Neural cell (in vitro differentiated cells): ENCODE measurements at regions not wholly inside any gene's neighbourhood (a gene's known extent, or its start where the extent isn't known, plus 50 kb on each side); places are given as distances from the start of the nearest gene placed in this dataset.

Experiments used
- H2AFZ ChIP-seq: fragments of 200-600, 300-800 bp; sonication (generic), shearing (Covaris generic); 2 replicates; pipeline ENCODE4 v1.6.0; 2014; ENCODE audit warnings: low read depth, mild to moderate bottlenecking, antibody characterized with exemption, low read length, moderate library complexity
- H3F3A ChIP-seq: fragments of 200-600 bp; shearing (Covaris generic); 2 replicates; pipeline ENCODE4 v1.6.1; 2016; ENCODE audit warnings: mild to moderate bottlenecking, moderate library complexity, mixed read lengths, antibody characterized with exemption, low read length; ENCODE audit not compliant: insufficient read depth, poor library complexity, severe bottlenecking
- H3K27ac ChIP-seq: fragments of 200-600, 300-800 bp; sonication (generic), shearing (Covaris generic); 2 replicates; pipeline ENCODE4 v1.5.1; 2014; ENCODE audit warnings: mild to moderate bottlenecking, low read length, moderate library complexity
- H3K27me3 ChIP-seq: fragments of 300-800, 200-600 bp; sonication (generic), shearing (Covaris generic); 2 replicates; pipeline ENCODE4 v1.6.0; 2014; ENCODE audit warnings: mild to moderate bottlenecking, low read depth, low read length, moderate library complexity; ENCODE audit not compliant: insufficient read depth
- H3K36me3 ChIP-seq: fragments of 300-800, 200-600 bp; sonication (generic), shearing (Covaris generic); 2 replicates; pipeline ENCODE4 v1.5.1; 2014; ENCODE audit warnings: mild to moderate bottlenecking, antibody characterized with exemption, low read length, moderate library complexity; ENCODE audit not compliant: insufficient read depth
- H3K4me2 ChIP-seq: fragments of 300-800, 200-600 bp; sonication (generic), shearing (Covaris generic); 2 replicates; pipeline ENCODE4 v1.6.0; 2014; ENCODE audit warnings: mild to moderate bottlenecking, low read length
- H3K4me3 ChIP-seq: fragments of 300-800, 200-600 bp; sonication (generic), shearing (Covaris generic); 2 replicates; pipeline ENCODE4 v1.5.1; 2014; ENCODE audit warnings: mild to moderate bottlenecking, low read length, moderate library complexity
- H3K79me2 ChIP-seq: fragments of 200-600 bp; shearing (Covaris generic); replicated peaks from 2 replicates; pipeline ENCODE4 v1.6.0; 2014; ENCODE audit warnings: mild to moderate bottlenecking, low read length, moderate library complexity; ENCODE audit not compliant: insufficient read depth
- H3K9ac ChIP-seq: fragments of 300-800, 200-600 bp; sonication (generic), shearing (Covaris generic); 2 replicates; pipeline ENCODE4 v1.6.1; 2016; ENCODE audit warnings: mild to moderate bottlenecking, low read length, mixed read lengths
- H3K9me2 ChIP-seq: fragments of 200-600 bp; shearing (Covaris generic); 2 replicates; pipeline ENCODE4 v1.6.1; 2016; ENCODE audit warnings: mild to moderate bottlenecking, low read length, mixed read lengths; ENCODE audit not compliant: insufficient read depth
- H3K9me3 ChIP-seq: fragments of 200-600, 300-800 bp; sonication (generic), shearing (Covaris generic); 2 replicates; pipeline ENCODE4 v1.6.1; 2016; ENCODE audit warnings: mild to moderate bottlenecking, mixed run types, low read length, moderate library complexity, mixed read lengths
- H4K20me1 ChIP-seq: fragments of 200-600 bp; shearing (Covaris generic); 2 replicates; pipeline ENCODE4 v1.6.1; 2016; ENCODE audit warnings: mild to moderate bottlenecking, mixed run types; ENCODE audit not compliant: insufficient read depth
- CTCF ChIP-seq: fragments of 450-650 bp; IDR thresholded peaks from 2 replicates; pipeline ENCODE4 v1.5.1; 2014; ENCODE audit warnings: antibody characterized with exemption, mild to moderate bottlenecking, moderate library complexity; ENCODE audit not compliant: poor library complexity, severe bottlenecking
- EP300 ChIP-seq: fragments of 450-650 bp; conservative IDR thresholded peaks from 2 replicates; pipeline ENCODE4 v1.6.1; 2014; ENCODE audit warnings: antibody characterized with exemption, mild to moderate bottlenecking, moderate library complexity; ENCODE audit not compliant: poor library complexity, severe bottlenecking
- EZH2 ChIP-seq: fragments of 200-600, 300-800 bp; shearing (Covaris generic), sonication (generic); IDR thresholded peaks from 2 replicates; pipeline ENCODE4 v1.6.1; 2014; ENCODE audit warnings: antibody characterized with exemption, low read length, borderline replicate concordance, mild to moderate bottlenecking; ENCODE audit not compliant: insufficient read depth, poor library complexity, severe bottlenecking
- MXI1 ChIP-seq: fragments of 450-650 bp; conservative IDR thresholded peaks from 2 replicates; pipeline ENCODE4 v1.6.1; 2014; ENCODE audit warnings: antibody characterized with exemption, mild to moderate bottlenecking; ENCODE audit not compliant: poor library complexity, severe bottlenecking
- POLR2AphosphoS5 ChIP-seq: IDR thresholded peaks from 2 replicates; pipeline ENCODE4 v1.6.1; 2012
- RAD21 ChIP-seq: fragments of 450-650 bp; conservative IDR thresholded peaks from 2 replicates; pipeline ENCODE4 v1.6.1; 2014; ENCODE audit warnings: antibody characterized with exemption, mild to moderate bottlenecking, moderate library complexity
- REST ChIP-seq: IDR thresholded peaks from 2 replicates; pipeline ENCODE4 v1.6.1; 2012; ENCODE audit warnings: borderline replicate concordance
- SMC3 ChIP-seq: fragments of 450-650 bp; conservative IDR thresholded peaks from 2 replicates; pipeline ENCODE4 v1.6.1; 2014; ENCODE audit warnings: antibody characterized with exemption, mild to moderate bottlenecking, moderate library complexity; ENCODE audit not compliant: poor library complexity
- TAF1 ChIP-seq: IDR thresholded peaks from 2 replicates; pipeline ENCODE4 v1.6.1; 2012; ENCODE audit warnings: low read depth

- no peaks in the 10 kb centered on the region for H3K27me3 ChIP-seq
- no peaks in the 10 kb centered on the region for H3F3A ChIP-seq
- no peaks in the 10 kb centered on the region for H4K20me1 ChIP-seq
- TF ChIP-seq POLR2AphosphoS5 = no peak
- TF ChIP-seq MXI1 = no peak
- no peak overlapping the region for H3K4me2 ChIP-seq
- no peak overlapping the region for H3K9ac ChIP-seq
- H3K27ac ChIP-seq = no peak overlapping the region
- H3K4me3 ChIP-seq = no peak overlapping the region
- H2AFZ ChIP-seq = no peak overlapping the region
- no peaks in the 10 kb centered on the region for H3K9me2 ChIP-seq
- no peaks in the 10 kb centered on the region for H3K79me2 ChIP-seq
- H3K9me3 ChIP-seq = no peaks in the 10 kb centered on the region
- no peaks in the 10 kb centered on the region for H3K36me3 ChIP-seq
Observed at GRCh38 chr9:25990376-25990775, 312.1 kb upstream of the TUSC1 start.

- Histone ChIP-seq H4K20me1 (no peaks in the 10 kb centered on the region), H2AFZ (no peak overlapping the region), H3K4me3 (no peak overlapping the region), H3F3A (no peaks in the 10 kb centered on the region), H3K9ac (no peak overlapping the region), H3K9me3 (peaks cover 6% of the 10 kb centered on the region), H3K36me3 (no peaks in the 10 kb centered on the region), H3K27ac (no peak overlapping the region), H3K27me3 (no peaks in the 10 kb centered on the region), H3K9me2 (no peaks in the 10 kb centered on the region), H3K79me2 (no peaks in the 10 kb centered on the region), H3K4me2 (no peak overlapping the region)
- TF ChIP-seq REST = no peak
- TF ChIP-seq SMC3 = no peak
- TF ChIP-seq MXI1 = no peak
- TF ChIP-seq RAD21 = no peak
- TF ChIP-seq EZH2 = no peak
- TF ChIP-seq CTCF = no peak
- no peak for TF ChIP-seq TAF1
- no peak for TF ChIP-seq EP300
- no peak for TF ChIP-seq POLR2AphosphoS5
Observed at GRCh38 chr9:25975667-25976066, 297.4 kb upstream of the TUSC1 start.

GRCh38 chr9:25964239-25964638 is 286.0 kb upstream of the TUSC1 start:
- Histone ChIP-seq H3K79me2 (no peaks in the 10 kb centered on the region), H3K4me3 (no peak overlapping the region), H3K4me2 (no peak overlapping the region), H4K20me1 (no peaks in the 10 kb centered on the region), H2AFZ (no peak overlapping the region), H3K36me3 (no peaks in the 10 kb centered on the region), H3K9ac (no peak overlapping the region), H3K27ac (no peak overlapping the region), H3F3A (no peaks in the 10 kb centered on the region), H3K9me2 (no peaks in the 10 kb centered on the region), H3K27me3 (no peaks in the 10 kb centered on the region), H3K9me3 (no peaks in the 10 kb centered on the region)
- no peak for TF ChIP-seq MXI1
- peak; percentile 70 for TF ChIP-seq RAD21
- no peak for TF ChIP-seq TAF1
- no peak for TF ChIP-seq REST
- TF ChIP-seq POLR2AphosphoS5 = no peak
- peak; percentile 59 for TF ChIP-seq CTCF
- peak; percentile 72 for TF ChIP-seq SMC3
- TF ChIP-seq EP300 = no peak
- TF ChIP-seq EZH2 = no peak
